GM23338 (cell line): ENCODE measurements at regions not wholly inside any gene's neighbourhood (a gene's known extent, or its start where the extent isn't known, plus 50 kb on each side); places are given as distances from the start of the nearest gene placed in this dataset.

Source experiments
- ATAC-seq: fragments of 200-7000 bp; cut with Tn5 transposase; 3 replicates; pipeline ENCODE4 v1.9.1; 2020
- DNase-seq: peaks from one replicate; pipeline ENCODE4 v3.0.0-alpha.2; 2015; ENCODE audit warnings: low spot score
- H2AFZ ChIP-seq: fragments of 200-600 bp; sonication (generic); 2 replicates; pipeline ENCODE4 v1.8.0; 2016; ENCODE audit warnings: antibody characterized with exemption, mild to moderate bottlenecking, moderate library complexity
- H3F3A ChIP-seq: fragments of 200-600 bp; sonication (generic); replicated peaks from 2 replicates; pipeline ENCODE4 v1.8.0; 2017; ENCODE audit warnings: antibody characterized with exemption, mixed run types, low read depth
- H3K27ac ChIP-seq: fragments of 200-600 bp; sonication (generic); 2 replicates; pipeline ENCODE4 v1.6.1; 2016; ENCODE audit warnings: low read depth
- H3K27me3 ChIP-seq: fragments of 200-600 bp; sonication (generic); 2 replicates; pipeline ENCODE4 v1.8.0; 2016; ENCODE audit warnings: mild to moderate bottlenecking, mixed run types, moderate library complexity; ENCODE audit not compliant: insufficient read depth
- H3K36me3 ChIP-seq: fragments of 200-600 bp; sonication (generic); 2 replicates; pipeline ENCODE4 v1.8.0; 2016; ENCODE audit warnings: mild to moderate bottlenecking; ENCODE audit not compliant: insufficient read depth
- H3K4me1 ChIP-seq: fragments of 200-600 bp; sonication (generic); 2 replicates; pipeline ENCODE4 v1.8.0; 2016; ENCODE audit warnings: mild to moderate bottlenecking, moderate library complexity; ENCODE audit not compliant: insufficient read depth
- H3K4me2 ChIP-seq: fragments of 200-600 bp; sonication (generic); 2 replicates; pipeline ENCODE4 v1.7.1; 2017; ENCODE audit warnings: mixed run types
- H3K4me3 ChIP-seq: fragments of 200-600 bp; sonication (generic); 2 replicates; pipeline ENCODE4 v1.6.1; 2016; ENCODE audit warnings: mixed run types
- H3K79me2 ChIP-seq: fragments of 200-600 bp; sonication (generic); replicated peaks from 2 replicates; pipeline ENCODE4 v1.8.0; 2017; ENCODE audit warnings: mild to moderate bottlenecking; ENCODE audit not compliant: insufficient read depth
- H3K9me2 ChIP-seq: fragments of 200-600 bp; sonication (generic); 2 replicates; pipeline ENCODE4 v1.8.0; 2017; ENCODE audit not compliant: insufficient read depth
- H4K20me1 ChIP-seq: fragments of 200-600 bp; sonication (generic); replicated peaks from 2 replicates; pipeline ENCODE4 v1.8.0; 2017; ENCODE audit warnings: mild to moderate bottlenecking; ENCODE audit not compliant: insufficient read depth
- H3K27ac Mint-ChIP-seq: 2 replicates; pipeline ENCODE4 v1.8.0; 2020; ENCODE audit warnings: inconsistent platforms, mild to moderate bottlenecking, moderate library complexity, mixed read lengths
- H3K27me3 Mint-ChIP-seq: 3 replicates; pipeline ENCODE4 v1.8.0; 2022; ENCODE audit warnings: low read depth, mild to moderate bottlenecking, moderate library complexity, mixed read lengths, inconsistent platforms; ENCODE audit not compliant: insufficient read depth, poor library complexity
- H3K36me3 Mint-ChIP-seq: 3 replicates; pipeline ENCODE4 v1.8.0; 2021; ENCODE audit warnings: low read depth, mild to moderate bottlenecking, inconsistent platforms, moderate library complexity, mixed read lengths
- H3K4me1 Mint-ChIP-seq: 3 replicates; pipeline ENCODE4 v1.8.0; 2020; ENCODE audit warnings: mild to moderate bottlenecking, inconsistent platforms, mixed read lengths
- H3K4me3 Mint-ChIP-seq: 3 replicates; pipeline ENCODE4 v1.8.0; 2021; ENCODE audit warnings: moderate library complexity, mild to moderate bottlenecking, inconsistent platforms, mixed read lengths
- H3K9me3 Mint-ChIP-seq: 3 replicates; pipeline ENCODE4 v1.8.0; 2020; ENCODE audit warnings: moderate library complexity, mild to moderate bottlenecking, inconsistent platforms, mixed read lengths
- CREB1 ChIP-seq: fragments of 250-450 bp; sonication (Bioruptor Pico); IDR thresholded peaks from 2 replicates; pipeline ENCODE4 v1.5.0; 2020; ENCODE audit warnings: low read depth, mild to moderate bottlenecking, moderate library complexity
- CTCF ChIP-seq, 2 experiments: fragments of 200-600 bp in 1 of 2; sonication (generic) in 1 of 2; conservative IDR thresholded peaks; 2 replicates each; pipeline versions ENCODE4 v1.5.1 to v1.6.1; 2016 to 2017; ENCODE audit warnings: antibody characterized with exemption in 2 of 2, low read depth in 2 of 2, mild to moderate bottlenecking in 2 of 2, moderate library complexity in 1 of 2
- EZH2 ChIP-seq: fragments of 200-600 bp; sonication (generic); IDR thresholded peaks from one replicate; pipeline ENCODE4 v1.8.0; 2017; ENCODE audit warnings: antibody characterized with exemption, mild to moderate bottlenecking, low read depth; ENCODE audit not compliant: unreplicated experiment
- JUNB ChIP-seq: IDR thresholded peaks from one replicate; pipeline ENCODE4 v1.6.1; 2016; ENCODE audit warnings: antibody characterized with exemption; ENCODE audit not compliant: unreplicated experiment
- NANOG ChIP-seq: IDR thresholded peaks from 2 replicates; pipeline ENCODE4 v1.6.1; 2016; ENCODE audit warnings: antibody characterized with exemption, borderline replicate concordance
- POLR2AphosphoS5 ChIP-seq: IDR thresholded peaks from 2 replicates; pipeline ENCODE4 v1.6.1; 2016; ENCODE audit warnings: antibody characterized with exemption, low read depth
- REST ChIP-seq: IDR thresholded peaks from one replicate; pipeline ENCODE4 v1.6.1; 2018; ENCODE audit warnings: antibody characterized with exemption; ENCODE audit not compliant: unreplicated experiment
- ZNF331 ChIP-seq: fragments of 250-450 bp; sonication (Bioruptor Pico); IDR thresholded peaks from 2 replicates; pipeline ENCODE4 v1.5.0; 2020; ENCODE audit warnings: low read depth, mild to moderate bottlenecking, moderate library complexity
- ZNF462 ChIP-seq: fragments of 250-450 bp; sonication (Bioruptor Pico); IDR thresholded peaks from 2 replicates; pipeline ENCODE4 v1.5.0; 2020; ENCODE audit warnings: mild to moderate bottlenecking, moderate library complexity

GRCh38 chr20:52874241-52874640, 97.9 kb upstream of the TSHZ2 start:
- DNase-seq (no peak), ATAC-seq (no peak)
- no peak for TF ChIP-seq EZH2
- TF ChIP-seq ZNF462, result no peak
- no peak for TF ChIP-seq REST
- TF ChIP-seq JUNB, result no peak
- no peak for TF ChIP-seq NANOG
- no peak for TF ChIP-seq POLR2AphosphoS5
- TF ChIP-seq ZNF331, result no peak
- TF ChIP-seq CREB1 (CRISPR knock-in tag), result no peak
- no peak for TF ChIP-seq CTCF (conservative IDR thresholded peaks at IDR 0.05; ENCODE audit: low read depth in 2 of 2)
- Mint-ChIP-seq H3K27me3 (no peaks in the 10 kb centered on the region), H3K4me3 (no peak overlapping the region), H3K36me3 (no peaks in the 10 kb centered on the region), H3K27ac (no peak overlapping the region), H3K4me1 (no peaks in the 10 kb centered on the region), H3K9me3 (no peaks in the 10 kb centered on the region)
- H3K4me1 ChIP-seq, result no peaks in the 10 kb centered on the region
- no peaks in the 10 kb centered on the region for H3K36me3 ChIP-seq
- H3K27ac ChIP-seq, result no peak overlapping the region
- 0 out of 2 replicates have a peak, but pooled peaks cover 11% of the 10 kb centered on the region for H3K9me2 ChIP-seq
- no peak overlapping the region for H2AFZ ChIP-seq
- no peaks in the 10 kb centered on the region for H3F3A ChIP-seq
- H3K79me2 ChIP-seq, result no peaks in the 10 kb centered on the region
- no peaks in the 10 kb centered on the region for H4K20me1 ChIP-seq
- no peak overlapping the region for H3K4me3 ChIP-seq
- H3K27me3 ChIP-seq, result no peaks in the 10 kb centered on the region
- no peak overlapping the region for H3K4me2 ChIP-seq
